GM23338 (cell line): ENCODE measurements at regions not wholly inside any gene's neighbourhood (a gene's known extent, or its start where the extent isn't known, plus 50 kb on each side); places are given as distances from the start of the nearest gene placed in this dataset.

Source experiments
- CREB1 ChIP-seq: fragments of 250-450 bp; sonication (Bioruptor Pico); IDR thresholded peaks from 2 replicates; pipeline ENCODE4 v1.5.0; 2020; ENCODE audit warnings: low read depth, mild to moderate bottlenecking, moderate library complexity
- EZH2 ChIP-seq: fragments of 200-600 bp; sonication (generic); IDR thresholded peaks from one replicate; pipeline ENCODE4 v1.8.0; 2017; ENCODE audit warnings: antibody characterized with exemption, mild to moderate bottlenecking, low read depth; ENCODE audit not compliant: unreplicated experiment
- EZH2phosphoT487 ChIP-seq: fragments of 200-600 bp; sonication (generic); IDR thresholded peaks from one replicate; pipeline ENCODE4 v1.8.1; 2018; ENCODE audit warnings: antibody characterized with exemption; ENCODE audit not compliant: unreplicated experiment
- POLR2AphosphoS5 ChIP-seq: IDR thresholded peaks from 2 replicates; pipeline ENCODE4 v1.6.1; 2016; ENCODE audit warnings: antibody characterized with exemption, low read depth
- TF ChIP-seq, protein P1 (sequence below), 2 experiments: fragments of 200-600 bp in 1 of 2; sonication (generic) in 1 of 2; conservative IDR thresholded peaks; 2 replicates each; pipeline versions ENCODE4 v1.5.1 to v1.6.1; 2016 to 2017; ENCODE audit warnings: antibody characterized with exemption in 2 of 2, low read depth in 2 of 2, mild to moderate bottlenecking in 2 of 2, moderate library complexity in 1 of 2

DNA sequence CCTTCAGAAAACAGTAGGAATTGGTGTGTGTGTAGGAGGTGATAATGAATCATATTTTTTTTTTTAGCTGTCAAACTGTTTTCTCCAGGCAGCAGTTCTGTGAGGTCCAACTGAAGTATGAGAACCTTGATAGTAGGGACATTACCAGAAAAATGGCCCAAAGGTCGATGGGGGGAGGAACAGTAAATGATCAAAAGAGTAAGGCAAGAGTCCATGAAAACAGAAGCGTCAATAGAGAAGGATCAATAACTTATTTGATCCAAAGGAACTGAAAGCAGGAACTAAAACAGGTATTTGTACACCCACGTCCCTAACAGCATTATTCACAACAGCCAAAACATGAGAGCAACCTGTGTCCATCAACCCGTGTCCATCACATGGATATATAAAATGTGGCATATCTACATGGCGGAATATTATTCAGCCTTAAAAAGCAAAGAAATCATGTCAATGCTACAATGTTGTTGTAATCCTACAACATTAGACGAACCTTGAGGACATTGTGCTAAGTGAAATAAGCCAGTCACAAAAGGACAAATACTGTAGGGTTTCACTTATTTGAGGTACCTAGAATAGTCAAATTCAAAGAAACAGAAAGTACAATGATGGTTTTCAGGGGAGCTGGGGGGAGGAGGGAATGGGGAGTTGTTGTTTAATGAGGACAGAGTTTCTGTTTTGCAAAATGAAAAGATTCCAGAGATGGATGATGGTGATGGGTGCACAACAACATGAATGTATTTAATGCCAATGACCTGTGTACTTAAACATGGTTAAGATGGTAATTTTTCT is 214.0 kb upstream of the KLF14 start:
- TF ChIP-seq POLR2AphosphoS5 (no peak), CREB1 (no peak), EZH2phosphoT487 (no peak), EZH2 (no peak)
- TF ChIP-seq, protein P1, sequence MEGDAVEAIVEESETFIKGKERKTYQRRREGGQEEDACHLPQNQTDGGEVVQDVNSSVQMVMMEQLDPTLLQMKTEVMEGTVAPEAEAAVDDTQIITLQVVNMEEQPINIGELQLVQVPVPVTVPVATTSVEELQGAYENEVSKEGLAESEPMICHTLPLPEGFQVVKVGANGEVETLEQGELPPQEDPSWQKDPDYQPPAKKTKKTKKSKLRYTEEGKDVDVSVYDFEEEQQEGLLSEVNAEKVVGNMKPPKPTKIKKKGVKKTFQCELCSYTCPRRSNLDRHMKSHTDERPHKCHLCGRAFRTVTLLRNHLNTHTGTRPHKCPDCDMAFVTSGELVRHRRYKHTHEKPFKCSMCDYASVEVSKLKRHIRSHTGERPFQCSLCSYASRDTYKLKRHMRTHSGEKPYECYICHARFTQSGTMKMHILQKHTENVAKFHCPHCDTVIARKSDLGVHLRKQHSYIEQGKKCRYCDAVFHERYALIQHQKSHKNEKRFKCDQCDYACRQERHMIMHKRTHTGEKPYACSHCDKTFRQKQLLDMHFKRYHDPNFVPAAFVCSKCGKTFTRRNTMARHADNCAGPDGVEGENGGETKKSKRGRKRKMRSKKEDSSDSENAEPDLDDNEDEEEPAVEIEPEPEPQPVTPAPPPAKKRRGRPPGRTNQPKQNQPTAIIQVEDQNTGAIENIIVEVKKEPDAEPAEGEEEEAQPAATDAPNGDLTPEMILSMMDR (conservative IDR thresholded peaks at IDR 0.05; ENCODE audit: low read depth in 2 of 2) = no peak
